ENCODE measurements at regions not wholly inside any gene's neighbourhood (a gene's known extent, or its start where the extent isn't known, plus 50 kb on each side); places are given as distances from the start of the nearest gene placed in this dataset.
A peak's percentile ranks its signal among the peaks of the same experiment; 100 is the strongest.

GRCh38 chr2:235287375-235287733 lies 206.5 kb upstream of the AGAP1 start:
- DNase-seq (ENCODE audit: low read depth), result no peak
- Histone ChIP-seq H3K27me3 (ENCODE audit: control insufficient read depth, insufficient read depth, low read length) (peaks cover 5% of the 10 kb centered on the region; the same call in 1 of the 2 replicates), H3K36me3 (ENCODE audit: control insufficient read depth, insufficient read depth, low read length) (no peaks in the 10 kb centered on the region), H3K4me3 (ENCODE audit: low read depth, low read length) (no peak overlapping the region)
- ChIA-PET POLR2A (no interaction called here), CTCF (interaction anchor here (0.6 to 2.3 kb wide), 4 partner anchors 96 to 153 kb away, joined by 3 to 6 read pairs (median 4); no protein-coding TSS in a partner anchor)
- no peak for TF ChIP-seq CTCF (IDR thresholded peaks at IDR 0.05; ENCODE audit: insufficient read depth, low read depth, low read length)

- ChIA-PET POLR2A (no interaction called here), CTCF (no interaction called here)
- Histone ChIP-seq H3K4me3 (ENCODE audit: low read depth, low read length) (no peak overlapping the region), H3K27me3 (ENCODE audit: control insufficient read depth, insufficient read depth, low read length) (no peaks in the 10 kb centered on the region), H3K36me3 (ENCODE audit: control insufficient read depth, insufficient read depth, low read length) (no peaks in the 10 kb centered on the region)
- TF ChIP-seq CTCF (IDR thresholded peaks at IDR 0.05; ENCODE audit: insufficient read depth, low read depth, low read length), result no peak
- DNase-seq (ENCODE audit: low read depth), result no peak
These were observed 202.4 kb upstream of the AGAP1 start for GRCh38 chr2:235291461-235291860.

GRCh38 chr2:235293061-235293460 lies 200.8 kb upstream of the AGAP1 start:
- TF ChIP-seq CTCF (IDR thresholded peaks at IDR 0.05; ENCODE audit: insufficient read depth, low read depth, low read length), result no peak
- Histone ChIP-seq H3K4me3 (ENCODE audit: low read depth, low read length) (no peak overlapping the region), H3K36me3 (ENCODE audit: control insufficient read depth, insufficient read depth, low read length) (no peaks in the 10 kb centered on the region), H3K27me3 (ENCODE audit: control insufficient read depth, insufficient read depth, low read length) (no peaks in the 10 kb centered on the region)
- ChIA-PET CTCF (no interaction called here), POLR2A (no interaction called here)
- no peak for DNase-seq (ENCODE audit: low read depth)

- Histone ChIP-seq H3K36me3 (ENCODE audit: control insufficient read depth, insufficient read depth, low read length) (no peaks in the 10 kb centered on the region), H3K4me3 (ENCODE audit: low read depth, low read length) (no peak overlapping the region), H3K27me3 (ENCODE audit: control insufficient read depth, insufficient read depth, low read length) (no peaks in the 10 kb centered on the region)
- TF ChIP-seq CTCF (IDR thresholded peaks at IDR 0.05; ENCODE audit: insufficient read depth, low read depth, low read length), result no peak
- POLR2A ChIA-PET, result no interaction called here
- DNase-seq (ENCODE audit: low read depth), result no peak
- CTCF ChIA-PET, result interaction anchor here (1.0 kb wide), 1 partner anchor 9 kb away, joined by 4 read pairs; no protein-coding TSS in a partner anchor
These were observed 198.0 kb upstream of the AGAP1 start for GRCh38 chr2:235295831-235296230.

GRCh38 chr2:235300368-235301201 lies 193.3 kb upstream of the AGAP1 start:
- ChIA-PET POLR2A (no interaction called here), CTCF (interaction anchor here (1.1 kb wide), 1 partner anchor 37 kb away, joined by 3 read pairs; no protein-coding TSS in a partner anchor)
- H3K36me3 ChIP-seq (ENCODE audit: control insufficient read depth, insufficient read depth, low read length), result no peaks in the 10 kb centered on the region
- no peak overlapping the region for H3K4me3 ChIP-seq (ENCODE audit: low read depth, low read length)
- DNase-seq (ENCODE audit: low read depth), result peak; percentile 27
- no peaks in the 10 kb centered on the region for H3K27me3 ChIP-seq (ENCODE audit: control insufficient read depth, insufficient read depth, low read length)
- TF ChIP-seq CTCF (IDR thresholded peaks at IDR 0.05; ENCODE audit: insufficient read depth, low read depth, low read length), result no peak
